HG02973 (cell line): ENCODE measurements at regions not wholly inside any gene's neighbourhood (a gene's known extent, or its start where the extent isn't known, plus 50 kb on each side); places are given as distances from the start of the nearest gene placed in this dataset.
"Not testable (repeated sequence)": the region's sequence is repeated elsewhere in the genome, so short reads cannot be mapped to it uniquely, and the experiment has no call there.

Experiments
- ATAC-seq: cut with Tn5 transposase; IDR thresholded peaks from one replicate; pipeline ENCODE4 v1.9.1; 2021; ENCODE audit warnings: moderate library complexity; ENCODE audit not compliant: unreplicated experiment

GRCh38 chr18:14460364-14460763 is 83.0 kb downstream of the POTEC start:
- ATAC-seq: not testable (repeated sequence)

GRCh38 chr18:14459826-14460225 is 83.6 kb downstream of the POTEC start:
- not testable (repeated sequence) for ATAC-seq

DNA sequence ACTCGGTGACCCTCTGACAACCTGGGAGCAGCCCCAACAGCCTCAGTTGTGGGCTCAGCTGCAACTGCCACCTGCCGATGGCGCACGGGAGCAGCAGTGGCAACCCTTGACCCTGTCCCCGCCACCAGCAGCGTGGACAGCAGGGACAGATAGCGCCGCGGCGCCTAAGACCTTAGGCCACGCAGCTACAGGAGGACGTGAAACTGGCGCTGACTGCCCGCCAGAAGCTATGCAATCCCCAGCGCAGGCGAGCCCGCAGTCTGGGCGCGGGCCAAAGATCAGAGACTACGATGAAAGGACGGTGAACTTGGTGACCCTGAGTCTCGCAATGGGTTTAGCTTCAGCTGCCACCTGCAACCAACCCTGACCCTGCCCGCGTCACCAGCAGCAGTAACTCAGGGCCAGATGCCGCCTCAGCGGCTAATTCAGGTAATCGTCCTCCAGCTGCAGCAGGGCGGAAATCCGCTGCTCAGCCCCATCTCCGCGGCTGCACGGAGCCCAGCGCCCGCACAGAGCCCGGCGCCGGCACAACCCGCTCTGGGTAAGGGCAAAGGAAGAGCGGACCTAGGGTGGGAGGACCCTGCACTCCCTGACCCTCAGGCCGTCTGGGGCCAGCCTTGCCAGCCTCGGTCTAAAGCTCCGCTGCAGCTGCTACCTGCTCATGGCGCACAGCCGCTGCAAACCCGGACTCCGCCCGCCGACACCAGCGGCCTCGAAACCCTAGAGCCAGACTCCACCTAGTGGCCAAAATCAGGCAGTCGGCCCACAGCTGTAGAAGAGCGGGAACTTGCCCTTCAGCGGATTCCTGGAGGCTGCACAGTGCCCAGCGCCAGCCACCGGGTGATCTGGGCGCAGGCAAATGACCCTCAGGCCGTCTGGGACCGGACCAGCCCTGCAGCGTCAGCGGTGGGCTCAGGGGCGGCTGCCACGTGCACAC is 85.1 kb downstream of the POTEC start:
- ATAC-seq: not testable (repeated sequence)

DNA sequence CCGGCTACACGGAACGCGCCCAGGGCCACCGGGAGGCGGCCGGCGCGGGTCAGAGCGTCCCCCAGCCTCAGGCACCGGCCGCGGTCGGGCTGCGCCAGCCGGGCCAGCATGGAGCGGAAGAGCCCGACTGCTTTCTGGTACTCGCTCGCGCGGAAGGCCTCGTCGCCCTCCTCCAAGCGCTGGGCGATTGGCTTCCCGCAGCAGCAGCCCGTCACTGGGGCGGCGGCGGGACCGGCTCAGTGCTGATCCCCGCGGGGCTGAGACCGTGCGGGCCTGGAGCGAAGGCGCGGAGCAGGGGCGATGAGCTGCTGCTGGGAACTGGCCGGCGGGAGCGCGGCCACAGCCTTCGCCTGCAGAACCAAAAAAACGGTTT is 92.8 kb downstream of the POTEC start:
- not testable (repeated sequence) for ATAC-seq

DNA sequence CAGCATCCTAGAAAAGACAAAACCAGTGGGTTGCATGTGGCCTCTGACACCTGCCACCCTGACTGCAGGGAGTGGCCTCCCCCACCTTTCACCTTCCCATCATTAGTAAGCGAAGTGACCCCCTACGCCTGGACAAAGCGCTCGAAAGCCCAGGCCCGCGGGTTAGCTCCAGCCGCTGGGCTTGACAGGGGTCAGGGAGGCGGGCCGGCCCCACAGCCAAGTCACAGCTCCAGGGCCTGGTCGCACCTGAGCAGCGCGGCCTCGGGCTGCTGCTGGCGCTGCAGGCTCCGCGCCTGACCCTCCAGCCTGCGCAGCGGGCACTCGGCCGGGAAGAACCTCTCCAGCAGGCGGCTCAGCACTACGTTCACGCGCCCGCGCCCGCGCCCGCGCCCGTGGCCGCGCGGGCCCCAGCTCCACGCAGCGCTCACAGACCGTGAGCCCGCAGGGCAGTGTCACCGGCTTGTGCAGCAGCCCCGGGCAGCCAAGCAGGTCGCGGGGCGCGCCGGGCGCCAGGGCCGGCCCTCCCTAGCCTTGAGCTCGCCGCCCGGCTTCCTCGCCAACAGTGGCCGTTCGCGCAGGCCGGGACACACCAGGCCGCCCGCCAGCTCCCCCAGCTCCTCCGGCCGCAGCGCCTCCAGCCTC is 93.3 kb downstream of the POTEC start:
- not testable (repeated sequence) for ATAC-seq

GRCh38 chr18:14449062-14449461 is 94.3 kb downstream of the POTEC start:
- ATAC-seq: not testable (repeated sequence)

DNA sequence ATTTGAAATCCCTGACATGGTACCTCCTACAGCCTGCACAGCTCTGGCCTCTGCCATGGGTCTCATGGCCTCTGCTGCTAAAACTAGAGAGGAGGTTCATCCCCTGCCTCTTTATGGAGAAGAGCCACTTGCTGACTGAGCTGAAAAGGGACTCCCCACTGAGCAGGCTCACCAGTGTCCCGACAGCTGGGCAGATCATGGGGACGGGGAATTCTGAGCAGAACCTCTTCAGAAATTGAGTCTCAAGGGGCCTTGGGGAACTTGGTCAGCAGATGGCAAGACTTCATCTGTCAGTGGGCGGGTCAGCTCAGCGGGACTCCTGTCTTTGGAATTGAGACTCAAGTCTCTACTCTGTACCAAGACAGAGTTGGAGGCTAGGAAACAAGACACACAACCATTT is 95.7 kb downstream of the POTEC start:
- not testable (repeated sequence) for ATAC-seq

GRCh38 chr18:14435460-14435859 is 107.9 kb downstream of the POTEC start:
- ATAC-seq: not testable (repeated sequence)

DNA sequence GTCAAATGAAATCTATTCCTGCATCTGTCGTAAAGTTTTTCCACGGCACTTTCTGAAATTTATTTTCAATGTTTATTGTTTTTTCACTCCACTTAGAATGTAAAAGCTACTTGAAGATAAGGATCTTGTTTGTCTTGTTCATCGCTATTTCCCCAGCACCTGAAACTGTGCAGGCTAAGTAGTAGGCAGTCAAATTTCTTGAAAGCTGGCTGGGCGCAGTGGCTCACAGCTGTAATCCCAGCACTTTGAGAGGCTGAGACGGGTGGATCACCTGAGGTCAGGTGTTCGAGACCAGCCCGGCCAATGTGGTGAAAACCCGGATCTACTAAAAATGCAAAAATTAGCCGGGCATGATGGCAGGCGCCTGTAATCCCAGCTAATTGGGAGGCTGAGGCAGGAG is 111.0 kb downstream of the POTEC start:
- not testable (repeated sequence) for ATAC-seq

DNA sequence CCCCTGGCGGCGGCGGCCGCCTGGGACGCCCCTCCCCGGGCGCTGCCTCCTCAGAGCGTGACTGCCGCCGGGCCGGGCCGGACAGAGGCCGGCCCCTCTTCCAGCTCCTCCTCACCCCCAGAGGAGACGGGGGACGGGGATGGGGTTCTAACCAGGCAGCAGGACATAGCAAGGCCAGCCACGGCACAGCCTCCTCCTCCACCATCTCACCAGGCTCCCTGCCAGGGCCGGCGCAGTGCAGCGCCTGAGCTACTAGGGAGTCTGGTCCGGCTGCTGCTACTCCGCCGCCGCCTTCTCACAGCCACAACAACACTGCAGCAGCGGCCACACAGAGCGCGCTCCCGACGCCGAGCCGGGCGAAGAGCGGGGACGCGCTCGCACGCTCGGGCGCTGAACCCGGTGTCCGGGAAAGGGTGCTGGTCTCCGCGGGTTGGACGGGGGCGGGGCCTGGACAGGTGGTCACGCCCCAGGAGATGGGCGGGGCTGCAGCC is 112.3 kb downstream of the POTEC start:
- not testable (repeated sequence) for ATAC-seq

- ATAC-seq: not testable (repeated sequence)
Observed at GRCh38 chr18:14415806-14416205, 127.6 kb downstream of the POTEC start.

DNA sequence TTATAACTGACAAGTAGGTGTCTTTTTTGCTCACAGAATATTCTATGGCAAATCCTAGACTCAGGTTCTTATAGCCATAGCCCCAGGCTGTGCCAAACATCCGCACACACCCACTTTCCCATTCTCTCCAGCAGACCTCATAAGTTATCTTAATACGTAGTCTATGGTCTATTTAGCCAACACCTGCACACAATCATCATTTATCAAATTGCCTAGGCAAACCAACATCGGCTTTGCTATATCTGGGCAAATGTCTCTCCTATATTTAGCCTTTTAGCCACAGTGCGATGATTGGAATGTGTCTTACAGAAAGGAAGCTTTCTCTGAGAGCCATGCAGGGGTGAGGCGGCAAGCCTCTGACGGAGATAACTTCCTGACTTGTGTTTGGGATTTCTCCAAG is 128.0 kb downstream of the POTEC start:
- ATAC-seq: not testable (repeated sequence)

DNA sequence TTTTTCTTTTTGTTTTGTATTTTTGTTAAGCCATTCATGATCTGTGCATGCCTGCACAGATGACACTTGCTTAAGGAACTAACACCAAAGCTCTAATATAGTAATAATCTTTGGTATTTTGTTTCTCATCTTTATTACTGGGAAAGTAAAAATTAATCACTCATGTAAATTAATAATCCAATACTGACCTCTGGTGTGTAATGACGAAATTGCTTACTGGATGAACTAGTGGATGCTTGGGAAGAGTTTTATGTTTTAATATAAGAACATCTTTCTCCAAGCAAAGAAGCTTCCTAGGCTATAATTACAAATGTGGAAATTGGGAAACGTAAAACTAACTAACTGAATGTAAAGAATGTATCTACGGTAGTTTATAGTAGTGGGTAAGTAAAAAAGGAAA is 147.9 kb downstream of the POTEC start:
- ATAC-seq: not testable (repeated sequence)

- ATAC-seq: not testable (repeated sequence)
Observed at GRCh38 chr18:14393563-14394103, 149.8 kb downstream of the POTEC start.

DNA sequence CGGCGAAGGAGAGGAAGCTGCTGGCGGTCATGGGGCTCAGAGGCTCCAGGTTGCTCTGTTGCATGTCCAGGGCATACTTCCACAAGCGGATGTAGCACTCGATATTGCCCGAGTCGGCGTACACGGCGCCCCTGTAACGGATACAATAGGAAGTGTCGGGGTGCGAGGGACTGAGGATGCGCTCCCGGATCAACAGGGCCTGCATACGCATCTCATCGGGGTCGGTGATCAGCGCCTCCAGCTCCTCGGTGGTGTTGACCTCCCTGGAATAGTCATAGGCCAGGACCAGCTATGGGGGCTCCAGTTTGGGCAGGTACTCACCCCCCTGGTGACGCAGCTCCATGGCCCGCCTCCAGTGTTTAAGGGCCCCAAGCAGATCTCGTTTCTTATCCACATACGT is 150.8 kb downstream of the POTEC start:
- not testable (repeated sequence) for ATAC-seq

DNA sequence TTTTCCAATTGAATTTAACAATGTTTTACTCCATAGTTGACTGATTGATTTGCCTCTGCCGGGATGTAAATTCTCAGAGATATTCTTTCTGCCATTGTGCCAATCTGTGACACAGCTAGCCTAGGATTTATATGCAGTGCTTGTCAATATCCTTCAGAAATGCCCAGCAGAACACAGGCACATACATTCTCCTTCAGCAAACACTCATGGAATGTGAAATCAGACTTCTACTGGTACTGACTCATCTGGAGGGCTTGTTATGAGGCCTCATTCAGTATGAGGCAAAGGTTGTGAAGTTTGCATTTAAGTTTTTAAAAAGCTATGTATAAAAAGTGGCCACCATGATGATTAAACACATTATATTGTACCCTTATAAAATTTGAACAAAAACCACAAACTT is 158.4 kb downstream of the POTEC start:
- not testable (repeated sequence) for ATAC-seq

GRCh38 chr18:14382666-14383065 is 160.7 kb downstream of the POTEC start:
- ATAC-seq: not testable (repeated sequence)

DNA sequence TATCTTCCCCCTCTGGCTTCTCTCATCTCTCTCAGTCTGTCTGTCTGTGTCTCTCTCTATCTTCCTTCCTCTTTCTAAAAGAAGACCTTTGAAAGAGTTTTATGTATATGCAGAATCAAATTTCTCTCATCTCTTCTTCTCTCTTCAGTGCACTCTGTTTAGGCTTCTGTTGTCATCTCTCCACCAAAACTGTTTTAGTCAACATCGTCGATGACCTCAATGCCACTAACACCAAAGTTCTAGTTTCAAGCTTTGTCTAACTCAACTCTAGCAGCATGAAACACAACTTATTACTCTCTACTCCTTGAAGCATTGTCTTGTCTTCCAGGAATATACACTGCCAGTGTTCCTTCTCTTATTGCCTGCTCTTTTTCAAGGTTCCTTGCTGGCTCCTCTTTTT is 163.9 kb downstream of the POTEC start:
- ATAC-seq: not testable (repeated sequence)

GRCh38 chr18:14378376-14378775 is 165.0 kb downstream of the POTEC start:
- ATAC-seq: not testable (repeated sequence)

GRCh38 chr18:14361346-14361745 is 182.1 kb downstream of the POTEC start:
- not testable (repeated sequence) for ATAC-seq

DNA sequence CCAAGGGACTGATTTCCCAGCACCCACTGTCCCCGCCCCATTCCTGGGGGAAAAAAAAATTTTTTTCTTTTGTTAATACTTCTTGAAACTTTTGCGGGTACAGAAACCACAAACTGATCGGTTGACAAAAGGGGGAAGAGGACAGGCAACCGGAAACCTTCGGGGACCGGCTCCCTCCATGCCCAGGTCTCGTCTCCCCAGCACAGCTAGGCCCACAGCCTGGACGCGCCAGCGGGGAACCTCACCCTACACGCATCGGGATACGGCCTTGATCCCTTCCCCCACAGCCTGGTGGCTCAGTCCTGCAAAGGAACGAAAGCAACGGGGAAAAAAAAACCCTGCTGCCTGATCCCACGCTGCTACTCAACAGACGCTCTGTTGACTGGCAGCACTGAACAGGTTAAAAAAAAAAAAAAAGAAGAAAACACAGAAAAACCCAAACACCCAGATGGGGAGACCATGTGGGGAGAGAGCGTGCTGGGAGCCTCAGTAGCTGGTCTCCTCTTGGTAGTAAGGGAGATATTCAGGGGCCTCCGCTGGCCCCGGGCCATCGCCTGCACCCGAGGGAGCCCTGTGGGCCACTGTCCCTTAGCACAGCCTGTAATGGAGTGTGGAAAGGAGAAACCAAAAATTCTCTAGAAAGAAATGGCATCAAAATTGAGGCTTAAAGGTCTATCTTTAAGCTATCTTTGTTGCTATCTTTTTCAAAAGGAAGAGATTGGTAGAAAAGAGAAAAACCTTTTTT is 185.7 kb downstream of the POTEC start:
- not testable (repeated sequence) for ATAC-seq
